ENCODE measurements at regions not wholly inside any gene's neighbourhood (a gene's known extent, or its start where the extent isn't known, plus 50 kb on each side); places are given as distances from the start of the nearest gene placed in this dataset.
"Not testable (repeated sequence)": the region's sequence is repeated elsewhere in the genome, so short reads cannot be mapped to it uniquely, and the experiment has no call there.

DNA sequence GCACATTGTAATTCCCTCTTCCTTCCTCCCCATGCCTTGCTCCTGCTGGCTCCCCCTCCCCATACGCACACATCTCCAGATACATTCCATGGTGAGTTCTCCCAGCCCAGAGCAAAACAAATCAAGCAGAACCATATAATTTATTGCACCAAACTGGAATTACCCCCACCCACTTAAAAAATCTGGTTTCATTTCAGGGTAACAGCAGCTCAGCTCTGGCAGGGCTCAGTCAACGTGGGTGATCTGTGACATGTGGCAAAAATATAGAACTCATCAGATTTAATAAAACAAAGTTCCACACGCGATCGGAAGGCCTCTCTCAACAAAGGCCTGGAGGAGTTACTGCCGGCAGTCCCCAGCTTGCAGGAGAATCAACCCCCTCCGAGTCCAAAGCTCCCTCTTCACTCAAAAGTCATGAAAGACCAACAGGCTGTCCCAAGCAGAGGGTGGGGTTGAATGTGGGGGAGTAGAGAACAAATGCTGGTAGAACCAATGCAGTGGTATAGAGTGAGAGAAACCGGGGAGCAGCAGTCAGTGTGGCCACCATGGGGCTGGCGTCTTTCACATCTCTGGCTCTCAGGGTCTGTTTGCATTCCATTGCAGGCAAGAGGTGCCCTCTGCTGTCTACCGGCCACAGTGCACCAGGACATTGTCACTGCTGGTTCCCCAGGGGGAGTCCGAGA is 323.3 kb upstream of the NT5E start:
- peak; percentile 76 for DNase-seq

DNA sequence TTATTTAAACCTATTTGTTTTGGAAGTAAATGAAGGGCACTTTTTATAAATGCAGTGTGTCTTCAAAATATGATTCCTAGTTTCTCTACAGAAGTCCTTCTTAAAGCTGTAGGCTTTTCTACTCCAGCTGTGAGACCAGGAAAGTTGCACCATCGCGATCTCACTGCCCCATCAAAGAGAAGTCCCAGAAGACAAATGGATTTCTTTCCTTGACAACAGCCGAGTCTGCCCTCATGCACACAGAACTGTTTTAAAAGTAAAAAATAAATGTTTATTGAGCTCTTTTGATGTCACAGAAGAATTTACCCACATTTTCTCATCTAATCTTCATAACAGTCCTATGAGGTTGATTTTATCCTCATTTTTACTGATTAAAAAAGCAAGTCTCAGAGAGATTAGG is 324.4 kb upstream of the NT5E start:
- DNase-seq = no peak

DNA sequence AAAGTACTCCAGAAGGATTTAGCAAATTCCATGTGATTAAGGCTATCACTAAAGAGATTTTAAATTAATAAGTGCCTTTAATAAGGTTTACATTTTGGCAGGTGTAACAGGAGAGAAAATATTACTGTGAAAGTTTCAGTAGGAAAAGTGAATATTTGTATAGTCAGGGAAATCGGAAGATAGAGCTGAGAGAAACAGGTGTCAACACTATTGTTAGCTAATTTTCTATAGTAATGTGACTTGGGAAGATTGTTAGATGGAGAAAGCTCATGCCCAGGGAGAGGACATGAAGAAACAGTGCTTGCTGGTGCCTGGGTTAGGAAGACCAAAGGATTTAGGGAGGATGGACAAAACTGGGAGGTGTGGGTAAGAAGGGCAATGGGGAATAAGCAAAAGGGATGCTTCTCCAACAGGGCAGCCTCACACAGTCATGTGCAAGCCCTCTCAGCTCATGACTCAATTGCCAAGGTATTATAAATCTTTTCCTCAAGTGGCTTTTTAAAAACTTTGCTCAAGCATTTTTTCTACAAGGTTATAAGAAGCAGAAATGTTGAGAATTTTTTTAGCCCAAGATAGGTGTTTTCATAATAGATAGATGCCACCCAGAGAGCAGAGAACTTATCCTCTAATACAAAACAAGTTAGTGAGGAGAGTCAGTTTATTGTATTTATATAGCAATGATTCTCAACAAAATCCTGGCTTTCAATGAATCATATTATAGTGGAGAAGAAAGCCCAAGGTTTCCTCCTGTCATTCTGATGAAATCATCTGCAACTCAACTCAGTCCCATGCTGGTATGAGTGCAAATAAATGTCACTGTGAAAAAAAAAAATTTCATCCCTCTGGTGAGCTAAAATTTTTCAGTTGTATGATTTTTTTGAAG is 325.2 kb upstream of the NT5E start:
- no peak for DNase-seq

DNA sequence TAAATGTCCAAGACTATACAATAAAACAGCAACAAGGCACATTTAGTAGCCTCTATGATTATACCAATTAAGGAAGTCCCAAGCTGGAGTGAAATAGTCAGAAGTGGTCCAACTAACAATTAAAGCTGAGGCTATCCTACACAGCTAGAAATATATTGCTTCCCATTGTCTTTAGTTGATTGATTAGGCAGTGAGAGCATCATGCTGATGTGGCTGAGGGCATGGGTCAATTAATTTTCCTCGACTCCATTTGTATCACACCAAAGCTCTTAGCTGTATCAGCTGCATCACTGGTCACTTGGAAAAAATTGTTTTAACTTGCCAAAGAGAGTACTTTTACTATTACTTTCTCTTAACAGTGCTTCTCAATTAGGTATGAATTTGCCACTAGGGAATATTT is 328.7 kb upstream of the NT5E start:
- DNase-seq = no peak

DNA sequence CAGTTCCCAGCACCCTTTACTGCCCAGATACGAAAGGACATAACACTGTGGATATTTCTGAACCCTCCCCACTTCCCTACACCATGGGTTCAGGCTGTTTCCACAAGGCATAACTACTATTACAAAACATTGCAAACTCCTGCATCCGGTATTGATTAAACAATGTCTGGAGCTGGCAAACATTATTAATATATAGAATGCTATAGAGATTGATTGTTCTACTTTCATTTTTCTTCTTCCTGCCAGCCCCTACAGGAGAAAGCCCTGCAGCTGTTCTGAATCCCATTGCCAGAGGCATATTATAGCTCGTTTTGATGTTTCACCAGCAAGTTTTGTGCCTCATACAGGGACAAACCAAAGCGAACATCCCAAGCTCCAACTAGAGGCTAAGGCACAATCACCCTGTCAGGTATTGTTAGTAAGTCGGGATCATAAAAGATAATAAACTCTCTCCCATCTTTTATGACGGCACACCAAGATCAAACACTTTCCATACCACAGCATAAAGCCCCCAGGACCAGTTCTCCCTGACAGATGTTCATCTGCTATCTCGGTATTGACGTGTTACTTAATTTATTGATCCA is 331.1 kb upstream of the NT5E start:
- no peak for DNase-seq

DNA sequence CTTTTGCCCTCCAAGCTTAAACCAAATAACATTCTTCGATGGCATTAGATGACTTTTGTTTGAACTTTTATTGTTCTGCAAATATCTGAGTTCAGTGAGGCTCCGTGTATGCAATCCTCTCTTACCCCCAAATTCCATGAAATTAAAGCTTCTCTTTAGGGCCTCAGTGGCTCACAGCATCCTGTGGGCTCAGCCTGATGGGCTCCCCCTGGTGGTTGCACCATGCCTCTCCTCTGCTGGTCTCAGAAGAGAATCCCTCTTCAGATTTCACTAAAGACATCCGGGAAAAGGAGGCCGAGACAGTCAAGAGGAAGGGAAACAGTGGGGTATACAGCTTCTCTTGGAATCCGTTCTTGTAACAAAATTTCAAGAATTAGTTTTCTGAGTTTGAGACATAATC is 331.6 kb upstream of the NT5E start:
- no peak for DNase-seq

DNA sequence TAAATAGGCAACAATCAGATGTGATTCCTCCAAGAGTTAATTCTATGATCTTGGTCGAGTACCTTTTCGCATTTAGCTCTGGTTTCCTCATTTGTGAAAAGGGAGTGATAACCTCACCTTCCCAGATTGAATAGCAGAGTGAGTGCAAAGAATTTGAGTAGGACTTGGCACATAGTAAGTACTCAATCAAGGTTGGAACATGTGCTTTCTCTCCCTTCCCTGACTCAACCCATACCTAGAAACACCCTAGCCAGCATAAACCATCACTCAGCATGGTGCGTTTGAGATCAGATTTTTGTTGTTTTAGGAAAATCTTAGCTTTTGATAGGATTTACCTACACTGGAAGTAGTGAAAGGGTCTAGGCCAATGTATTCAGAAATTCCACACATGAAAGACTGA is 333.4 kb upstream of the NT5E start:
- no peak for DNase-seq

DNA sequence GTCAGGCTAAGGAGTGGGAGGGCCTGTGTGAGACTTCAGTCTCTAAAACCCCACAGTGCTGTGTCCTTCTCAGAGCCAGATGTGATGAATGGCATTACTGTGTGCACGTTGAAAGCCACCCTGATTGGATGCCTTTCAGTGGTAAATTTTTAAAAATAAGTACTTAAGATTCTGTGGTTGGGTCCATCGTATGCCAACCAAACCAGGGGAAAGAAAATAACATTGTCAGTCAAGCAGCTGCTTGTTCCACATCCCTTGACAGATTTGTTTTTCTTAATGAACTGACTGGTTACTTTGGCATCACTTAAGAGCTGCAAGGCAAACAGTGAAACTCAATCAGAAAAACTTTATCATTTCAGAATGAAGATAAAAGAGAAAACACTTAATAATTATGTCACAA is 334.0 kb upstream of the NT5E start:
- DNase-seq = no peak

DNA sequence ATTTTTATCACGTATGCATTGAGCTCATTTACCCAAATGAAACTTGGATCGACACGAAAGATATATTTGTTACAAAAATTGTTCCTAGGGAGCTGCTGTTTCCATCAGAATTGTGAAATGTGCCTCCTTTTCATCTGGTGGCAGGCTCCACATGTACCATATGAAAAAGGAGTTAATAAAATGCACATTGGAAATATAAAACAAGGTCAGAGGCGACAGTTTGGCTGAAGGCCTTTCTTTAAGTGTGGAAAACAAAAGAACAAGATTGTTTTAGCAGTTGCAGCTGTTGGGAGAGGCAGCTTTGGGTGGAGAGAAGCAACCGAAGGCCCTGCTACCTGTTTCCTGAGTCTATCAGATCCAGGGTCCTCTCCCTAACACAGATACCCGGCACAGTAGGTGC is 334.5 kb upstream of the NT5E start:
- no peak for DNase-seq

DNA sequence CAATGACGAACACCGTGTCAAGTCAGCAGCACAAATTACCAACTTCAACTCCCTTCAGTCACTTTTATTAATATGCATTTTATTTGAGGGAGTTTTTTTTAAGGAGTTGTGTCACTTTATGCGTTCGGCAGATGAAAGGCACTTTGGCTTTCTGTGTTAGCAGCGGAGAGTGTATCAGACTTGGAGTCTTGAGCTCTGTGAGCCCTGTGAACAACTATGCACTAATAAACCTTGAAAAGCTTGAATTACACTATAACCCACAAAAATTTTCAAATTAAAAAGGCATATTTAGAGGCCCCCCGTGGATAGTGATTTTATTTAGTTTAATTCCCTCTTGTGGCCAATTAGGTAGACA is 335.3 kb upstream of the NT5E start:
- DNase-seq = no peak

DNA sequence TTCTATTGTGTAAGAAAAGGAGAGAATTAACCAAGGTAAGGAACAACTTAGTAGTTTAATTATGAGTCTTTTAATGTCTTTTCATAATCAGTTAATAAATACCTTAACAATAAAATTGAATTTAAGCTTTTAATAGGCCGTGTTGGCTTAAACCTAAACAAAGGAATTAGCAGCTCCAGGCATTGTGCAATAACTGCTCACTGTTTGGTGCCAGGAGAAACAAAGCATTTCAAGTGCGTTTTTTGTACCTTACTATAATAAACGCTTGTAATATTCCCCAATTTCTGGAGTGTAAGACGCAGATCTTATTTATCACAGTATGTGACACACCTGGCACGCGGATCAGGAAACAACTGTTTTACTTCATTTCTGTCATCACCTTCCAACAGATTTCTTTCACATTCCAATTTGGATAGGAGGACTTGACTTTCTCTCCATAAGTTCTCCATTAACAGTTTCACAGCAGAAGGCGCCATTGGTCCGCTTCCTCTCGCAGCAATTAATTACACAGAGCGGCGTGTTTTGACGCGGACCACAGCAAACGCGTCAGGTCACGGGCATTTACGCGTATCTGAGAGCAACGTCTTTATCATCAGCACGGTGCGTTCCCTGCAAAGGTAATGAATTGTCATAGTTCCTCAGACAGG is 335.8 kb upstream of the NT5E start:
- peak; percentile 60 for DNase-seq

DNA sequence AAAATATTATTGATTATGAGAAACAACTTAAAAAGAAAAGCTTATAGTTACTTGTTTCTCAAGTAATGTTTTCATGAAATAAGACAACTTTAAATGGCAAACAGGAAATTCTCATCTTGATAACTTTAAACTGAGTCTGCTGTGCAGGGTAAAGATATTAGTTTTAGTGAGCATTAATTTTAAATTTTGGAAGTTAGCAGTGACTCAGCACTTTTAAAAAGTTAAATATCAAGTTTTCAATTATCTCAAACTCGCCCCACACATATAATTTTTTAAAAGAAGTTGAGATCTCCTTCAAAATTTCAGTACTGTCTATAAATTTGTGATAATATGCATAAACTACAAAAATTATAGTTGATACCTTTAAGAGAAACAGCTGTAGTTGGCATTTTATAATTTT is 337.3 kb upstream of the NT5E start:
- no peak for DNase-seq

DNA sequence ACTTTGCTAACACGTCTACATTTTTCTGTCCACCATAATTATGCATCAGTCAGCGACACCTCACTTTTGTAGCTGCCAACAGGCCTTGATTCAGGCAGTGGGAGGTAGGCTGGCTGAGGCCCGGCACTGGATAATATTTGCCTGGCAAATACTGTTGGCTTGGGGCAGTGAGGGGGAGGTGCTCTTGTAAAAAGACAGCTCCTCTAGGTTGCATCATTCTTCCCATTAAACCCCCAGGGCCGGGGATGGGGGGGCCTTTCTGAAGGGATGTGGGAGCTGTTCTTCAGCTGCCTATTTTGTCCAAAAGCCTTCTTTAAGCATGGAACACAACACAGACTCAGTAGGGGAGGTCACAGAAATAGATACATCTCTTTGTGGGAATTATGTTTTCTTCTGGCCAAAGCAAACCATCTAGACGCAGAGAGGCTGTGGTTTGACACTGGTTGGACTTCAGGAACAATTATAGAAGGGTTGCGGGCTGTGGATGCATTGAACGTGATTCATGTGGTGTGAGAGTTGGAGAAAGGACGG is 338.3 kb upstream of the NT5E start:
- DNase-seq = peak; percentile 70

DNA sequence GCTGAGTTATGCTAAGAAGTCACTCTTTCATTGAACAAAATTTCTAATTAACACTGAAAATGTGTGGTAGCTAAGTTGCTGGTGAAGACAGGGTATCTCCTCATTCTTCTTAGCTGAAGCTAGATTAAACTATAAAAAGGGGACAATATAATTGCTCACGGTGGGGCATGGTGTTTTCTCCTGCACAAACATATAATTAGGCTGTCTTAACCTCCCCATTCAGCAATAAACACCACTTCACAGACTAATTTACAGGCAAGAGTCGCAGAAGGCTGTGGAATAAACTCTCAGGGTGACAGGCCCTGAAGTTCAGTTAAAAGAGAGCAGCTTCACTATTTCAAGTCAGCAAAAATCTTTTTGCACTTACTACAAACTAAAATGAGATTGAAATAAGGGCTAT is 338.9 kb upstream of the NT5E start:
- no peak for DNase-seq

DNA sequence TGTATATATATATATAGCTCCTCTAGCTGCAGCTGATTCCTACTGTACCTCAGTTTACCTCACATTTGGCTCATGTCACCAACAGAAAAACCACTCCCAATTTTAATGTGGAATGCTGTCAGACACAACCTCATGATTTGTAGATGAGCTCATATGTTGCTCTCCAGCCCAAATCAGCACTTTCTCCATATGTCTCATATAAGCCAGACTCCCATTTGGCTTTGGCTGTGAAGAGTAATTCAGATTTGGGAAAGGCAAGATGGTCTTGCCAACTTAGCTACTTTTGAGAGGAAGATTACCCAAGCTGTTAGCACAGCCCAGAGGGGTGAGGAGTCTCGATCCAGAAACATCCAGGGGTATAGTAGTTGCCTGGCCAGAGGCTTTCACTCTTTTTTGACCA is 342.2 kb upstream of the NT5E start:
- no peak for DNase-seq

DNA sequence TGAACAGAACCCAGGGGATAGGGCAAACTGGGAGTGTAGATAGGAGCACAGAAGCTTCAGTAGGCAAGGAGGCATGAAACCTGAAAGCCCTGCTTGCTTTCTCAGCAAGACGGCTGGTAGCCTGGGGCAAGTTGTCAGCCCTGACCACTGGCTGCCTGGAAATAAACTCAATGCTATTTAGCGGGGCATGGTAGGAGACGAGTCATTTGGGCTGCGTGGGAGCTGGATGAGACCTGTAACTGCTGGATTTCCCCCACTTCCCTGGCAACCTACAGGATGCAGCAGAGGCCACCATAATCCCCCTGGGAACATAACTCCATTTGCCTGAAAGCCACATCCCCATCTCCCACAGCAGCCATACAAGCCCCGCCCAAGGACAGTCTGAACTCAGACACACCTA is 332.6 kb upstream of the TBX18 start:
- no peak for DNase-seq

DNA sequence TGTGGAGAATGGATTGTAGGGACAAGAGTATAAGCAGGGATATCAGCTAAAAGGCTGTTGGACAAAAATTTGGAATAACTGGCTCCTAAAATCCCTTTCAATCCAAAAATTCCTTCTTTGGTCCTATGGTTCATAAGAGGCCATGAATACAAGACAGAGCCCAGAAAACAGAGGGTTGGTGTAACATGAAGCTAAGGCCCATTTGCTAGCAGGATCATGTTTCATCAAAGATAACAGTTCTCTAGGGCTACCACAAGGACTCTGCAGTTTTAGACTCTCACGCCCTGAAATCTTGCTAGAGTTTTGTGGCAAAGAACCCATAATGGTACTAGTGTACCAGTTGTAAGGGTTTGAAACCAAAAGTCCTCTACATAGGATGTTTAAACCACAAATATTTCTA is 327.8 kb upstream of the TBX18 start:
- DNase-seq = no peak

DNA sequence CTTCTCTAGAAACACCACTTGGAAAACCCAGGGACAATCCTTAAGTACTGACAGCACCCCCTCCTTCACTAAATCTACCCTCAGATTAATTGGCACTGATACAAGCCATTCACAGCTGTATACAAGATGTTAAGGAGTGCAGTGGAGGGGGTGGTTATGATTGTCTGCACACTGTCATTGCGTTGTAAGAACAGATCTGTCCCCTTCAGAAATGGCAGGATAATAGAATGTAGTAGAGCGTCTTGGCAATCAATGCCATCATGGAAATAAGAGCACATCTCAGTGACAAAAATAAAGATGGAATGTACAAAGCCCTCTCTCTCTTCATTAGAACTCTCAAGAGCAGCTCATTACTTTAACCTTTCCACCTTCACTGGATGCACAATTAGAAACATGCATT is 324.9 kb upstream of the TBX18 start:
- no peak for DNase-seq

DNA sequence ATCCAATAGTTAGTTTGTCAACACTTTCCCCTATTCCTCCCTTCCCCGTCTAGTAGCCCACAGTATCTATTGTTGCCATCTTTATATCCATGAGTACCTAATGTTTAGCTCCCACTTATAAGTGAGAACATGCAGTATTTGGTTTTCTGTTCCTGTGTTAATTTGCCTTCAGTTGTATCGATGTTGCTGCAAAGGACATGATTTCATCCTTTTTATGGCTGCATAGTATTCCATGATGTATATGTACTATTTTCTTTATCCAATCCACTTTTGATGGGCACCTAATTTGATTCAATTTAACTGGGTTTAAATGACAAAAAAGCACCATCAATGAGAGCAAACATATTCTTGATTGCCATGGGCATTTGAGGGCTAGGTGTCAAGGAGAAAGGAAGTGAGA is 321.5 kb upstream of the TBX18 start:
- DNase-seq = no peak

DNA sequence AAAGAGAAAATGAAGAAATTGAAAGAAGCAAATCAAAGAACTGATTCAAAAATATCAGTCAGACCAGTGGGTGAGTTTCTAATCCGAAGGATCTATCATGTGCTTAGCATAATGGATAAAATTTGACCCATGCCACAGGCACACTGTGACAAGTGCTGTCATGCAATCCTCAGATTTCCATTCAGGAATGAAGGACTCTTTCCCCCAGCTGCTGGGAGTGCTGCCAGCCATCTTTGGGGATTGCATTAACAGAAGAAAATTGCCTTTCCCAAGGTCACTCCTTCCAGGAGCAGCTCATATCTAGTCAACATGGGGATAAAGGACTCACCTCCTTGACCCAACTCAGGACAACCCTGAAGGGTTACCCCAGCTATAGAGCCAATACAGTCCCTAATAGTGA is 316.7 kb upstream of the TBX18 start:
- DNase-seq = no peak

DNA sequence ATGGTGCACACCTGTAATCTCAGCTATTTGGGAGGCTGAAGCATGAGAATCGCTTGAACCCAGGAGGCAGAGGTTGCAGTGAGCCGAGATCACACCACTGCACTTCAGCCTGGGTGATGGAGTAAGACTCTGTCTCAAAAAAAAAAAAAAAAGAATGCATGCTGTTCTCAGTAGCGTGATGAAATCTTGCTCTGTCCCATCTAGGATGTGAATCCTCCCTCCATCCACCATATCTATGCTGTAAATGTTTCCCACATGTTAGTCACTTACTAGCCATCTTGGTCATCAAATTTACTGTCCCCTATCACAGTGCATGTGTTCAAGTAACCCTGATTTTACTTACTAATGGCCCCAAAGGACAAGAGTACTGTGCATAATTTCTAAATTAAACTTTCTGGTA is 315.4 kb upstream of the TBX18 start:
- DNase-seq = no peak

DNA sequence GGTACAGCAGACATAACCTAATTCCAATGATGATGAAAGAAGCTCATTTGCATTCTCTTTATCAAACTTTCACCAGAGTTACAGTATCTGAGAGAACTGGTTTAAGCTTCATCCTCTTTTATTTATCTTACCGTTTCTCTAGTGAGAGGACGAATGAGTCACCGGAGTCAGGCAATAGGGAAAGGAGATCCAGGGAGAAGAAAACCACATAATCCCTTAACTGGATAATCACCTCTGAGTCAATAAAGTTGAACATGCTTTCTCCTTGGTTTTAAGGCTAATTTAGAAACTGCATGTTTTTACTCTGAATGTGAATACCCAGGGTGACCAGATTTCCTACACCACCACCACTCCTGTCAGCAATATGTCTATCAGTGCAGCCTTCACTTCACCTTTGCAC is 313.7 kb upstream of the TBX18 start:
- DNase-seq = no peak

DNA sequence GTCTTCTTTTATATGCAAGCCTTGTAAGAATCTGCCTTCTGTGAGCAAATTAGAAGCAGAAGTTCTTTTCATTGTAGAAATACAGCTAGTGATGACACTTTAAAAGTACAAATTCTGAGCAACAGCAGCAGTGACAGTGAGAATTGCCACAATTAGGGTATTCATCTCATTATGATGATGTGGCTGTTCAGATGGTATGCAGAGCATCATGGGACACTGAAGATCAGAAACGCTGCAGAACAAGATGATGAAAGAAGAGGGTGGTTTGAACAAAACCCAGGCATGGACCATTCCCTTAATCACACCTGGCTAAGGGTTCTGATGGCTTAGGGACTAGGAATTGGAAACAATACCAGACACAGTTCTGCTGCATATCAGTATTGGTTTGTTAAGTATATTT is 312.7 kb upstream of the TBX18 start:
- DNase-seq = no peak

DNA sequence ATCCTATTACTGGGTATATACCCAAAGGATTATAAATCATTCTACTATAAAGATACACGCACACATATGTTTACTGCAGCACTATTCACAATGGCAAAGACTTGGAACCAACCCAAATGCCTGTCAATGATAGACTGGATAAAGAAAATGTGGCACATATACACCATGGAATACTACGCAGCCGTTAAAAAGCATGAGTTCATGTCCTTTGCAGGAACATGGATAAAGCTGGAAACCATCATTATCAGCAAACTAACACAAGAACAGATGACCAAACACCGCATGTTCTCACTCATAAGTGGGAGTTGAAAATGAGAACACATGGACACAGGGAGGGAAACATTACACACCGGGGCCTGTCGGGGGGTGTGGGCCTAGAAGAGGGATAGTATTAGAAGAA is 307.4 kb upstream of the TBX18 start:
- not testable (repeated sequence) for DNase-seq

All from femur (tissue), 1 donor.